ENCODE measurements at regions not wholly inside any gene's neighbourhood (a gene's known extent, or its start where the extent isn't known, plus 50 kb on each side); places are given as distances from the start of the nearest gene placed in this dataset.

DNA sequence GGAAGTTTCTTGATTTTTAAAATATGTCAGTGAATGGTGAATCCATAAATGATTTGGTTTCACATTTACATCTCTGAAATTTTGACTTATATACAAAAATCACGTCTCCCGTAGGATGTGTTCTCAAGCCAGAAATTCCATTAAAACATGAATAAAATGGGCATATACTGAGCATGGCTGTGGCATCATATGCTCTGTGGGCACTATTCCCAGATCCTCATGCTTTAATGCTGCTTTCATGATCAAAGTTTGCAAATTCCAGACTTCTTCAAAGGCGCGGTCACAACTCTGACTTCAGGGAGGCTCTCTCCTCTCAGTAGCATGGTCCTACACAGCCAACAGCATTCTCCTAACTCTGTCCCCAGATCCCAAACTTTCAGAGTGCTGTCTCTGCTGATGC lies 723.2 kb downstream of the TAF11L14 start:
- dilution Hi-C loops (cut with HindIII; ENCODE audit: low sequenced_read_pairs, unreplicated experiment), result no loop called here
- Histone ChIP-seq H2AK9ac (replicated peaks; ENCODE audit: low read depth, low read length, poor library complexity) (no peak overlapping the region), H4K91ac (ENCODE audit: insufficient read depth, low read depth, low read length) (no peak overlapping the region), H3K27ac (ENCODE audit: insufficient read depth, low read length) (no peak overlapping the region), H2AFZ (replicated peaks; ENCODE audit: low read length, poor library complexity) (no peak overlapping the region), H3K18ac (ENCODE audit: low read depth, low read length) (no peak overlapping the region), H2AK5ac (ENCODE audit: low read depth, low read length) (no peak overlapping the region), H2BK5ac (ENCODE audit: low read depth, low read length, poor library complexity, severe bottlenecking) (no peak overlapping the region), H3K9me1 (ENCODE audit: insufficient read depth, low read length) (no peaks in the 10 kb centered on the region), H4K5ac (ENCODE audit: low read depth, low read length) (no peak overlapping the region), H3K4ac (ENCODE audit: low read depth, low read length) (no peak overlapping the region), H2BK120ac (ENCODE audit: low read depth, low read length) (no peak overlapping the region), H3K23ac (ENCODE audit: low read depth, low read length) (no peak overlapping the region), H3K36me3 (ENCODE audit: control insufficient read depth, insufficient read depth, low read length) (no peaks in the 10 kb centered on the region), H3K9ac (ENCODE audit: low read depth, low read length) (no peak overlapping the region), H3K79me1 (ENCODE audit: low read depth in 1 of 2, low read length in 2 of 2) (no peaks in the 10 kb centered on the region), H3K56ac (ENCODE audit: extremely low read depth, insufficient read depth, low read length) (no peak overlapping the region), H2BK15ac (ENCODE audit: low read depth, low read length) (no peak overlapping the region), H2BK20ac (ENCODE audit: low read depth, low read length) (no peak overlapping the region), H3K27me3 (ENCODE audit: control insufficient read depth, insufficient read depth, low read length) (no peaks in the 10 kb centered on the region), H4K20me1 (ENCODE audit: insufficient read depth, low read length) (no peaks in the 10 kb centered on the region), H3K4me1 (ENCODE audit: control insufficient read depth, insufficient read depth, low read length) (no peaks in the 10 kb centered on the region), H4K8ac (ENCODE audit: low read depth in 2 of 2, low read length in 2 of 2) (no peak overlapping the region), H3K9me3 (ENCODE audit: control insufficient read depth, insufficient read depth, low read length) (peaks cover 2% of the 10 kb centered on the region; the same call in 1 of the 2 replicates), H3K4me2 (ENCODE audit: low read depth, low read length) (no peak overlapping the region), H3K4me3 (ENCODE audit: insufficient read depth, low read depth, low read length) (no peak overlapping the region), H3K14ac (replicated peaks; ENCODE audit: low read depth, low read length) (no peak overlapping the region)
- TF ChIP-seq BHLHE40 (IDR thresholded peaks at IDR 0.05; ENCODE audit: low read depth, low read length) (no peak), CHD1 (IDR thresholded peaks at IDR 0.05; ENCODE audit: low read depth, low read length) (no peak), MAFK (IDR thresholded peaks at IDR 0.05; ENCODE audit: low read depth, low read length) (no peak), MAZ (IDR thresholded peaks at IDR 0.05; ENCODE audit: borderline replicate concordance, low read depth, low read length) (no peak), POLR2A (IDR thresholded peaks at IDR 0.05; ENCODE audit: low read depth, low read length) (no peak)
- DNase-seq, result no peak
- intact Hi-C loops (cut with micrococcal nuclease), result no loop called here
- POLR2A ChIA-PET (ENCODE audit: unreplicated experiment), result no interaction called here
- no TSS peak for BruUV-seq (replicated peaks)
- ATAC-seq (ENCODE audit: low read depth), result no peak
- in situ Hi-C loops (cut with MboI; ENCODE audit: low sequenced_read_pairs), result no loop called here
- CTCF ChIA-PET, result no interaction called here
- no CpG with 5 or more reads among the region's 4 CpGs for WGBS, 2 experiments (ENCODE audit: extremely low coverage in 2 of 2, insufficient read length in 1 of 2)

Data from IMR-90 (cell line).